Lower leg skin (tissue), 3 donors: ENCODE measurements at regions not wholly inside any gene's neighbourhood (a gene's known extent, or its start where the extent isn't known, plus 50 kb on each side); places are given as distances from the start of the nearest gene placed in this dataset.

Experiments
- CTCF ChIP-seq, 3 donors: fragments of 450-650 bp; IDR thresholded peaks; one replicate each; pipeline ENCODE4 v1.5.1; 2016; ENCODE audit warnings: antibody characterized with exemption in 3 of 3, mild to moderate bottlenecking in 3 of 3, moderate library complexity in 2 of 3
- POLR2A ChIP-seq, 2 donors: fragments of 450-650 bp; IDR thresholded peaks; one replicate each; pipeline ENCODE4 v1.6.1; 2016 to 2017; ENCODE audit warnings: antibody characterized with exemption in 2 of 2, mild to moderate bottlenecking in 1 of 2, moderate library complexity in 1 of 2

- TF ChIP-seq CTCF (IDR thresholded peaks at IDR 0.05): no peak
- no peak for TF ChIP-seq POLR2A (IDR thresholded peaks at IDR 0.05)
Measured at GRCh38 chr3:181533811-181534210, 177.9 kb upstream of the SOX2 start.
